OCI-LY1 (cell line): ENCODE measurements at regions not wholly inside any gene's neighbourhood (a gene's known extent, or its start where the extent isn't known, plus 50 kb on each side); places are given as distances from the start of the nearest gene placed in this dataset.
"Not testable (repeated sequence)": the region's sequence is repeated elsewhere in the genome, so short reads cannot be mapped to it uniquely, and the experiment has no call there.

Experiments used
- H2AFZ ChIP-seq: fragments of 200-600 bp; sonication (generic), shearing (Covaris generic); 2 replicates; pipeline ENCODE4 v1.6.0; 2014; ENCODE audit warnings: antibody characterized with exemption, mild to moderate bottlenecking, low read length
- H3F3A ChIP-seq: fragments of 200-600 bp; sonication (generic), shearing (Covaris generic); 2 replicates; pipeline ENCODE4 v1.6.0; 2014; ENCODE audit warnings: mild to moderate bottlenecking, antibody characterized with exemption, low read length, moderate library complexity; ENCODE audit not compliant: insufficient read depth
- H3K27ac ChIP-seq: fragments of 200-600 bp; sonication (generic); 2 replicates; pipeline ENCODE4 v1.5.1; 2014; ENCODE audit warnings: low read length, mixed run types, mild to moderate bottlenecking, low read depth; ENCODE audit not compliant: poor library complexity, severe bottlenecking
- H3K27me3 ChIP-seq: fragments of 200-600 bp; sonication (generic); 2 replicates; pipeline ENCODE4 v1.6.0; 2014; ENCODE audit warnings: antibody characterized with exemption, mild to moderate bottlenecking, low read length, moderate library complexity; ENCODE audit not compliant: insufficient read depth
- H3K36me3 ChIP-seq: fragments of 200-600 bp; sonication (generic); 2 replicates; pipeline ENCODE4 v1.6.1; 2014; ENCODE audit warnings: mild to moderate bottlenecking, antibody characterized with exemption, low read length, moderate library complexity, mixed read lengths; ENCODE audit not compliant: insufficient read depth
- H3K4me1 ChIP-seq: fragments of 200-600 bp; sonication (generic); 2 replicates; pipeline ENCODE4 v1.5.1; 2014; ENCODE audit warnings: mild to moderate bottlenecking, low read length, moderate library complexity; ENCODE audit not compliant: insufficient read depth, severe bottlenecking
- H3K4me2 ChIP-seq: fragments of 200-600 bp; sonication (generic), shearing (Covaris generic); 2 replicates; pipeline ENCODE4 v1.6.1; 2014; ENCODE audit warnings: low read length
- H3K4me3 ChIP-seq: fragments of 200-600 bp; sonication (generic); 2 replicates; pipeline ENCODE4 v1.5.1; 2014; ENCODE audit warnings: low read length, low read depth, mild to moderate bottlenecking, mixed read lengths; ENCODE audit not compliant: poor library complexity, severe bottlenecking
- H3K79me2 ChIP-seq: fragments of 200-600 bp; shearing (Covaris generic); 2 replicates; pipeline ENCODE4 v1.6.1; 2016; ENCODE audit warnings: mixed run types, low read length, mixed read lengths; ENCODE audit not compliant: insufficient read depth
- H3K9ac ChIP-seq: fragments of 200-600 bp; sonication (generic), shearing (Covaris generic); 2 replicates; pipeline ENCODE4 v1.6.1; 2014; ENCODE audit warnings: mild to moderate bottlenecking, low read length, mixed read lengths
- H3K9me2 ChIP-seq: fragments of 200-600 bp; sonication (generic), shearing (Covaris generic); 2 replicates; pipeline ENCODE4 v1.6.1; 2014; ENCODE audit warnings: low read depth, mild to moderate bottlenecking, low read length, mixed read lengths
- H3K9me3 ChIP-seq: fragments of 200-600 bp; shearing (Covaris generic); 2 replicates; pipeline ENCODE4 v1.6.1; 2014; ENCODE audit warnings: low read length, mixed read lengths
- H4K20me1 ChIP-seq: fragments of 200-600 bp; sonication (generic), shearing (Covaris generic); 2 replicates; pipeline ENCODE4 v1.6.0; 2016; ENCODE audit warnings: mild to moderate bottlenecking, low read length; ENCODE audit not compliant: insufficient read depth
- EZH2 ChIP-seq: fragments of 200-600 bp; sonication (generic), shearing (Covaris generic); IDR thresholded peaks from 2 replicates; pipeline ENCODE4 v1.8.0; 2017; ENCODE audit warnings: borderline replicate concordance, mixed run types, mild to moderate bottlenecking, antibody characterized with exemption, low read length, moderate library complexity, mixed read lengths
- TF ChIP-seq, protein P1 (sequence below): fragments of 200-600 bp; sonication (generic), shearing (Covaris generic); IDR thresholded peaks from 2 replicates; pipeline ENCODE4 v1.5.1; 2017; ENCODE audit warnings: mild to moderate bottlenecking, antibody characterized with exemption, low read length, moderate library complexity, mixed read lengths

DNA sequence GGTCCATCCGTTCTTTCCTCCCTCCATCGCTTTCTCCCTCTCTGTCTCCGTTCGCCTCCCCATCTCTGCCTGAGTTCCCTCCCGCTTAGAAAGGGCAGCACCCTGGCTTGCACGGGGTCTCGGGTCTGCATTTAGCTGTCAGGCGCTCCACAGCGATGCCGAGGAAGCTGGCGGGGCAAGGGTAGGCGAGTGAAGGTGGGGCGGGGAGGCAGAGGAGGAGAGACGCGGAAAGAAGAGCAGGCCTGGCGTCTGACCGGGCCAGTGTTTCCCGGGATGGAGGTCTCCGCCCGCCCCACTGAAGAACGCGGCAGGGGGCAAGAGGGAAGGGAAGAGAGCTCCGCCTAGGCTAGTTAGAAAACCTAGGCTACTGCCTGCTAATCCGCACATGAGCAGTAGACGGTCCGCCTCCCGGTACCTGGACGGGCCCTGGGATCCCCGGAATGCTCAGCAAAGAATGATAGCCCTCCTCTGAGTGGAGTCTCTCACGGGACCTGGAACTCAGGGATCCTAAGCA is 3922.5 kb upstream of the OR11H1 start:
- H4K20me1 ChIP-seq = no peaks in the 10 kb centered on the region
- no peaks in the 10 kb centered on the region for H3K9me3 ChIP-seq
- H3K27ac ChIP-seq = no peak overlapping the region
- no peak overlapping the region for H3K4me3 ChIP-seq
- no peaks in the 10 kb centered on the region for H3K79me2 ChIP-seq
- H3K27me3 ChIP-seq = no peaks in the 10 kb centered on the region
- no peak overlapping the region for H2AFZ ChIP-seq
- H3K4me1 ChIP-seq = no peaks in the 10 kb centered on the region
- no peaks in the 10 kb centered on the region for H3F3A ChIP-seq
- no peak for TF ChIP-seq EZH2
- TF ChIP-seq, protein P1, sequence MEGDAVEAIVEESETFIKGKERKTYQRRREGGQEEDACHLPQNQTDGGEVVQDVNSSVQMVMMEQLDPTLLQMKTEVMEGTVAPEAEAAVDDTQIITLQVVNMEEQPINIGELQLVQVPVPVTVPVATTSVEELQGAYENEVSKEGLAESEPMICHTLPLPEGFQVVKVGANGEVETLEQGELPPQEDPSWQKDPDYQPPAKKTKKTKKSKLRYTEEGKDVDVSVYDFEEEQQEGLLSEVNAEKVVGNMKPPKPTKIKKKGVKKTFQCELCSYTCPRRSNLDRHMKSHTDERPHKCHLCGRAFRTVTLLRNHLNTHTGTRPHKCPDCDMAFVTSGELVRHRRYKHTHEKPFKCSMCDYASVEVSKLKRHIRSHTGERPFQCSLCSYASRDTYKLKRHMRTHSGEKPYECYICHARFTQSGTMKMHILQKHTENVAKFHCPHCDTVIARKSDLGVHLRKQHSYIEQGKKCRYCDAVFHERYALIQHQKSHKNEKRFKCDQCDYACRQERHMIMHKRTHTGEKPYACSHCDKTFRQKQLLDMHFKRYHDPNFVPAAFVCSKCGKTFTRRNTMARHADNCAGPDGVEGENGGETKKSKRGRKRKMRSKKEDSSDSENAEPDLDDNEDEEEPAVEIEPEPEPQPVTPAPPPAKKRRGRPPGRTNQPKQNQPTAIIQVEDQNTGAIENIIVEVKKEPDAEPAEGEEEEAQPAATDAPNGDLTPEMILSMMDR = no peak
- H3K9ac ChIP-seq = no peak overlapping the region
- no peak overlapping the region for H3K4me2 ChIP-seq
- no peaks in the 10 kb centered on the region for H3K9me2 ChIP-seq
- no peaks in the 10 kb centered on the region for H3K36me3 ChIP-seq

DNA sequence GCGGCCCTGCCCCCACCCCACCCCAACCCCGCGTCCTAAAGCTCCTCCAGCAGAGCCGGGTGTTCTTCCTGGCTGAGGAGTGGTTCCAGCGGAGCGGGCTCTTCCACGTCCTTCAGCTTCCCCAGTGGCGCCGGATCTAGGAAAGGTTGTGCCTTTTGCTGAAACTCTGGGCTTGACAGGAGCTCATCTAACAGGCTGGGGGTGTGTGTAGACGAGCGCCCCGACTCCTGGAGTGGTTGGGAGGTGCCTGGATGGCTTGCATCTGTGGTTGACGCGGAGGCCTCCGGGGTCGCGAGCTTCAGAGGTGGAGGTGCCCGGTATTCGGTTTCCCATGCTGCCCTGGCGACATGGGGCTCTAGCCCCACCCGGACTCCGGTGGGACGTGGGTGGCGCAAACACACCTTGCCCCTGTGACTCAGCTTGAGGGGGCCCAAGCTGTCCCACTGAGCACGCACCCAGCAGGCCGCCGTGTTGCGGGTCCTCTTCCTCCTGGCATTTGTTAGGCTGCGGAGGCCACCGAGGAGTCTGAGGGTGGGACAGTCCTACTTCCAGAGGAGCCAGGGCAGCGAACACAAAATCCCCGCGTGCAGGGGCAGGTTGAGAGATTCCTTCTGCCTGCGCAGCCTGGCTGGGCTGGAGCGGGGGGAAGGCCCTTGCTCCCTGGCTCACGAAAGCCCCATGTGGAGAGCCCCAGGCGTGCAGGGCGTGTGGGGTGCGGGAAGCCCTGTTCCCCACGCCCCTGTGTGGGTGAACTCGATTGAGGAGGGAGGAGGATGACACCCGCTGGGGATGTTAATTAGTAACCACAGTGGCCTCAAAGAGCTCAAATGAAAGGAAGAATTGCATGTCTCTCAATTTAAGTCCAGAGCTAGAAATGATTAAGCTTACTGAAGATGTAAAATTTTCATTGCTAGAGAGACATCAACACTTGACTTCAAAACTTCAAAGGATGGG is 3921.7 kb upstream of the OR11H1 start:
- H2AFZ ChIP-seq, H3K36me3 ChIP-seq, H3K27me3 ChIP-seq, H3K4me2 ChIP-seq, H3K4me3 ChIP-seq, H4K20me1 ChIP-seq, H3F3A ChIP-seq, H3K27ac ChIP-seq, H3K9me3 ChIP-seq, H3K9ac ChIP-seq, H3K9me2 ChIP-seq, H3K4me1 ChIP-seq, H3K79me2 ChIP-seq: not testable (repeated sequence)

DNA sequence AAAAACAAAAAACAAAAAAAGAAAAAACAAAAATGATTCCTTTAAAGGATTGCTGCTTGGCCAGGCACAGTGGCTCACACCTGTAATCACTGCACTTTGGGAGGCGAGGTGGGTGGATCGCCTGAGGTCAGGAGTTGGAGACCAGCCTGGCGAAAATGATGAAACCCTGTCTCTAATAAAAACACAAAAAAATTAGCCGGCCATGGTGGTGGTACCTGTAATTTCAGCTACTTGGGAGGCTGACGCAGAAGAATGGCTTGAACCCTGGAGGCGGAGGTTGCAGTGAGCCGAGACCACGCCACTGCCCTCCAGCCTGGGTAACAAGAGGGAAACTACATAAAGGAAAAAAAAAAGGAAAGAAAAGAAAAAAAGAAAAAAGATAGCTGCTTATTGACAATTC is 3920.8 kb upstream of the OR11H1 start:
- not testable (repeated sequence) for H4K20me1 ChIP-seq, H3K4me3 ChIP-seq, H3K79me2 ChIP-seq, H3K9me3 ChIP-seq, H3K4me1 ChIP-seq, H3K4me2 ChIP-seq, H3K27ac ChIP-seq, H3K27me3 ChIP-seq, H3F3A ChIP-seq, H2AFZ ChIP-seq, H3K36me3 ChIP-seq, H3K9ac ChIP-seq, H3K9me2 ChIP-seq

DNA sequence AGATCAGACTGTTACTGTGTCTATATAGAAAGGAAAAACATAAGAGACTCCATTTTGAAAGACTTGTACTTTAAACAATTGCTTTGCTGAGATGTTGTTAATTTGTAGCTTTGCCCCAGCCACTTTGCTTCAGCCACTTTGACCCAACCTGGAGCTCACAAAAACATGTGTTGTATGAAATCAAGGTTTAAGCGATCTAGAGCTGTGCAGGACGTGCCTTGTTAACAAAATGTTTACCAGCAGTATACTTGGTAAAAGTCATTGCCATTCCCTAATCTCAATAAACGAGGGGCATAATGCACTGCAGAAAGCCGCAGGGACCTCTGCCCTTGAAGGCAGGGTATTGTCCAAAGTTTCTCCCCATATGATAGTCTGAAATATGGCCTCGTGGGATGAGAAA is 3919.5 kb upstream of the OR11H1 start:
- H3F3A ChIP-seq, H3K4me2 ChIP-seq, H3K9ac ChIP-seq, H3K9me2 ChIP-seq, H3K4me3 ChIP-seq, H2AFZ ChIP-seq, H3K27ac ChIP-seq, H3K27me3 ChIP-seq, H3K9me3 ChIP-seq, H3K79me2 ChIP-seq, H3K36me3 ChIP-seq, H3K4me1 ChIP-seq, H4K20me1 ChIP-seq: not testable (repeated sequence)

DNA sequence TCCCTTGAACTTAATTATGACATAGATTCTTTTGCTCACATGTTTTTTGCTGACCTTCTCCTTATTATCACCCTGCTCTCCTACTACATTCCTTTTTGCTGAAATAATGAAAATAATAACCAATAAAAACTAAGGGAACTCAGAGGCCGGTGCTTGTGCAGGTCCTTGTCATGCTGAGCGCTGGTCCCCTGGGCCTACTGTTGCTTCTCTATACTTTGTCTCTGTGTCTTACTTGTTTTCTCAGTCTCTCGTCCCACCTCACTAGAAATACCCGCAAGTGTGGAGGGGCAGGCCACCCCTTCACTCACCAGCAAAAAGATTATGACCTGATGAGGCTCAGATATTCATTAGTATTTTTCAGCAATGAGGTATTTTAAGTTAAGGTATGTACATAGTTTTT is 3918.8 kb upstream of the OR11H1 start:
- not testable (repeated sequence) for H3K79me2 ChIP-seq, H3F3A ChIP-seq, H3K4me1 ChIP-seq, H2AFZ ChIP-seq, H3K36me3 ChIP-seq, H3K9ac ChIP-seq, H3K27me3 ChIP-seq, H3K9me2 ChIP-seq, H3K4me3 ChIP-seq, H3K27ac ChIP-seq, H4K20me1 ChIP-seq, H3K9me3 ChIP-seq, H3K4me2 ChIP-seq

DNA sequence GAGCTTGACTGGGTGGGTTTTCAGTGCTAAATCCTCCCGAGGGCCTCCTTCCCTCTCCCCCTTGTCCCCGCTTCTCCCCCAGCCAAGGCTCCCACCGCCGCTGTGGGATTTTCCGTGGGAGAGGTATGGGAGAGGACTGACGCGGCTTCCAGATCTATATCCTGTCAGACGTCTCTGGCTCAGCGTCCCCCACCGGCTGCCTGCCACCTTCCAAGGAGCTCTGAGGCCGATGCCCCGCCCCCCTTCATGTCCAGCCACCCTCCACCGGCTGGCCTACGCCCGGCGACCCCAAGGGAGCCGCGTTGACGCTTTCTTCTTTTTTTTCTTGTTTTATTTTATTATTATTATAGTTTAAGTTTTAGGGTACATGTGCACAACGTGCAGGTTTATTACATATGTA is 3916.7 kb upstream of the OR11H1 start:
- H3K27me3 ChIP-seq, H3K4me1 ChIP-seq, H4K20me1 ChIP-seq, H3K36me3 ChIP-seq, H3K4me3 ChIP-seq, H3K9me2 ChIP-seq, H3K27ac ChIP-seq, H3F3A ChIP-seq, H3K9me3 ChIP-seq, H3K4me2 ChIP-seq, H2AFZ ChIP-seq, H3K9ac ChIP-seq, H3K79me2 ChIP-seq: not testable (repeated sequence)

DNA sequence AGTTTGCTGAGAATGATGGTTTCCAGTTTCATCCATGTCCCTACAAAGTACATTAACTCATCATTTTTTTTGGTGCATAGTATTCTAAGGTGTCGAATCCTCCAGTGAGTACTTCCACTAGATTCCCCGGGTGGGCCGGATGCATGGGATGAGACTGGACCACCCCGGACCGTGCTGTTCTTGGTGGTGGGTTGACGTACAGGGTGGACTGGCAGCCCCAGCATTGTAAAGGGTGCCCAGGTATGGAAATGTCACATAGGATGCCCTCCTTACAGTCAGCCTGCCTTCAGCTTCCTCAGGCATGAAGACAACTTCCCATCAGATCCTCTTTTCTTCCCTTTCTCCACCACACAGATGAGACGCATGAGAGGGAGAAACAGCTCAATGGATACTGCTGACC is 3916.1 kb upstream of the OR11H1 start:
- not testable (repeated sequence) for H3K4me1 ChIP-seq, H3K27me3 ChIP-seq, H3K27ac ChIP-seq, H3K79me2 ChIP-seq, H3K9me3 ChIP-seq, H3K9me2 ChIP-seq, H3F3A ChIP-seq, H3K36me3 ChIP-seq, H2AFZ ChIP-seq, H3K9ac ChIP-seq, H3K4me3 ChIP-seq, H3K4me2 ChIP-seq, H4K20me1 ChIP-seq
